ENCODE measurements at regions not wholly inside any gene's neighbourhood (a gene's known extent, or its start where the extent isn't known, plus 50 kb on each side); places are given as distances from the start of the nearest gene placed in this dataset.
"Not testable (repeated sequence)": the region's sequence is repeated elsewhere in the genome, so short reads cannot be mapped to it uniquely, and the experiment has no call there.

DNA sequence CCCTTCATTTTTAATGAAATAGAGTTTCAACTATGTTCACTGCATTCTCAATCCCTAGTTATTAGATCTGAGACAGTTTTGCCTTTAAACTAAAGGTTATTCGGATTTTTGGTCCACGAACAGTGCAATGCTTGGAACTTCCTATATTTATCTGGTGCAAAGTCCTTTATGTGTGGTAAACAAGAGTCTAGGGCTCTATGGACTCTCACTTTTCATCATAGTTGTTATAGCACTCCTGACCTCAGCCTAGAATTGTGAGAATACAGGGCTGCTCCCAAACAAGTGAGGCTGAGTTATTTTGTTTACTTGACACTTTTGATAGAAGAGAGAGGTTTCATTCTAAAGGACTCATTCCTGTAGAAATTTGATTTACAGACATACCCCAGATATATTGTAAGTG lies 692.1 kb downstream of the TTLL7 start:
- CTCF ChIA-PET, POLR2A ChIA-PET: not testable (repeated sequence)

GRCh38 chr1:83295594-83295993 lies 703.3 kb downstream of the TTLL7 start:
- CTCF ChIA-PET, POLR2A ChIA-PET: not testable (repeated sequence)

GRCh38 chr1:83287391-83287790 lies 711.5 kb downstream of the TTLL7 start:
- POLR2A ChIA-PET, CTCF ChIA-PET: not testable (repeated sequence)

- POLR2A ChIA-PET, CTCF ChIA-PET: not testable (repeated sequence)
Observed at GRCh38 chr1:83274656-83275055, 724.3 kb downstream of the TTLL7 start.

GRCh38 chr1:83272484-83272883 lies 726.4 kb downstream of the TTLL7 start:
- POLR2A ChIA-PET, CTCF ChIA-PET: not testable (repeated sequence)

DNA sequence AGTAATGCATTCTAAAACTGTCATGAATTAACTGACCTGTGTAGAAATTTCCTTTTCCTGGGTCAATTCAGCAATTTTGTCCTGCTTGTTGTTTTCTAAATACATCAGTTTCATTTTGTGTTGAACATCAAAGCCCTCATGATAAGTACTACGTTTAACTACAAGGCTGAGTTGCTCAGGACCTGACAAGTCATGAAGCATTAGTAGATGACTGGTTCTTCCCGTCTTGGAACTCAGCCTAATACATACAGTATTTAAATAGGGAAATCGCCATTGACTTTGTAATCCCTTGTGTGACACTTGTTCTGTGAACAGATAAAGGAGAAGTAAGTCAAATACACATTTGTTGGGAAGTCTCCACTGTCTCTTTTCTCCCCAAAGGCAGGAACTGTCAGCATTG lies 727.1 kb downstream of the TTLL7 start:
- CTCF ChIA-PET, POLR2A ChIA-PET: not testable (repeated sequence)

DNA sequence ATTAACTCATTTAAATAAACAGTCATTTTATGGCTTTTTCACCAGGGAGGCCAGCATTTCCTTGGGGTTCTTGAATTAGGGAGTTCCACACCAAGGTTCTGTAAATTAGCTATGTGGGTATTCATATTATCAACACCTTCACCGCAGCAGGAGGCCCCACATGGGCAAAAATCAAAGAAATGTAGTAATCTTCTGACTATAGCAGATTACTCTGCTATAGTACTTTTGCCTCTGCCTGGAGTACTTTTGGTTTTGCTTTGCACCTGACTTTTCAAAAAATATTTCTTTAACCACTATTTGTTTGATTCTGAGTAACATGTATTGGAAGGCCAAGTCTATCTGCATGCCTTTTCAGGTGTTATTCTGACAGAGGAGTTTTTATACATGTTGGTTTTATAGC lies 728.1 kb downstream of the TTLL7 start:
- CTCF ChIA-PET, POLR2A ChIA-PET: not testable (repeated sequence)

DNA sequence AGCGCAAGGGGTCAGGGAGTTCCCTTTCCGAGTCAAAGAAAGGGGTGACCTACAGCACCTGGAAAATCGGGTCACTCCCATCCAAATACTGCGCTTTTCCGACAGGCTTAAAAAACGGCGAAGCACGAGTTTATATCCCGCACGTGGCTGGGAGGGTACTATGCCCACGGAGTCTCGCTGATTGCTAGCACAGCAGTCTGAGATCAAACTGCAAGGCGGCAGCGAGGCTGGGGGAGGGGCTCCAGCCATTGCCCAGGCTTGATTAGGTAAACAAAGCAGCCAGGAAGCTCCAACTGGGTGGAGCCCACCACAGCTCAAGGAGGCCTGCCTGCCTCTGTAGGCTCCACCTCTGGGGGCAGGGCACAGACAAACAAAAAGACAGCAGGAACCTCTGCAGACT lies 735.1 kb downstream of the TTLL7 start:
- CTCF ChIA-PET, POLR2A ChIA-PET: not testable (repeated sequence)

DNA sequence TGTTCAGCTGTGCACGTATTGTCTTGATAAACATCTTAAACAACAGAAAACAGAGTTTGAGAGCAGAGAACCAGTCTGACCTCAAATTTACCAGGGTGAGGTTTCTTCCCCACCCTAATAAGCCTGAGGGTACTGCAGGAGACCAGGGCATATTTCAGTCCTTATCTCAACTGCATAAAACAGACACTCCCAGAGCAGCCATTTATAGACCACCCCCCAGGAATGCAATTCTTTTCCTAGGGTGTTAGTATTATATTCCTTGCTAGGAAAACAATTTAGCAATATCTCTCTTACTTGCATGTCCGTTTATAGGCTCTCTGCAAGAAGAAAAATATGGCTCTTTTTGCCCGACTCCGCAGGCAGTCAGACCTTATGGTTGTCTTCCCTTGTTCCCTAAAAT lies 747.2 kb downstream of the TTLL7 start:
- POLR2A ChIA-PET, CTCF ChIA-PET: not testable (repeated sequence)

DNA sequence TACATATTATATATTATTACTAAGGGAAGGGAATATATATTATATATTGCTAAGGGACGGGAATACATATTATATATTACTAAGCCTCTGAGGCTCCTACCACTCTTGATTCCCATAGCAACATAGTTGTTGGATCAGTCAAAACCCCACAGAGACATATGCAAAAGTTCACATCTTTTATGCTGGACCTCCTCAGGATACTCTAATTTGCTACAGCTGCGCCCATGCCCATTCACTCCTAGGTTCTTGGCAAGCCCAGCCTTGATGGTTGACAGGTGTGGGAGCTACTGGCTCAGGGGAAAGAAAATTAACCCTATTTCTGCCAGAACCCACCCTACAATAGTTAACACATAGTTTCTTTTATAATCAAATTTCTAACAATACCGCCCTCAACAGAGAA lies 752.2 kb downstream of the TTLL7 start:
- POLR2A ChIA-PET, CTCF ChIA-PET: not testable (repeated sequence)

DNA sequence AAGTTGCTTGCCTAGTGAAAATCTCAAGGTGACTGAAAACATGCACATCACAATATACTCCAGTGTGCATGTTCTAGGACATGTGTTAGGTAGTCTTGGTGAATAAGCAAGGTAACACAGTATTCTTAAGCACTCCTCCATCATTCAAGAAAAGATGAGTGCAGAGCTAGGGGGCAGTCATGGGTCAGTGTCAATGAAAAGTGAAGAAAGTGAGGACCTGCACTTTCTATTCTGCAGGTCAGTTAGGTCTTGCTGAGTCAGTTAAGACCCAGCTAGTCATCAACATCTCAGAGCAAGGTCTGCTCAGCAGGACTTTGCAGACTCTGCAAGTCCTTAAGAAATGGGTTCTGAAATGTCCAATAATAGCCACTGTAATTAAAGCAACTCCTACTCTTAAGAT lies 754.1 kb downstream of the TTLL7 start:
- POLR2A ChIA-PET, CTCF ChIA-PET: not testable (repeated sequence)

DNA sequence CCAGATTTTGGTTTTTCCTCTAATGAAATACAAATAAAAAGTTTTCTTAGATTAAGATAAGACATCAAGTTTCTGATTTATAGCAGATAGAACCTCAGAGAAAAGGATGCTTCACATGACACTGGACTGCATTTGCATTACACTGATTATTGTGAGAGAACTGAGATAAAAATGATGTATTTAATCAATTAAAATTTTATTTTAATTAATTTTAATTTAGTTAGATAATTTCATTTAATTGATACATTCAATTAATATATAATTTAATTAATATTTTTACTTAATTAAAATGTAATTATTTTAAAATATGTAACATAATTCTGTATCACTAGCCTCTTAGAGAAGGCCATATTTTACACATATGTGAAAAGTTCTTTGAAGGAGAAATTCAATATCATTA lies 759.4 kb downstream of the TTLL7 start:
- CTCF ChIA-PET, POLR2A ChIA-PET: not testable (repeated sequence)

DNA sequence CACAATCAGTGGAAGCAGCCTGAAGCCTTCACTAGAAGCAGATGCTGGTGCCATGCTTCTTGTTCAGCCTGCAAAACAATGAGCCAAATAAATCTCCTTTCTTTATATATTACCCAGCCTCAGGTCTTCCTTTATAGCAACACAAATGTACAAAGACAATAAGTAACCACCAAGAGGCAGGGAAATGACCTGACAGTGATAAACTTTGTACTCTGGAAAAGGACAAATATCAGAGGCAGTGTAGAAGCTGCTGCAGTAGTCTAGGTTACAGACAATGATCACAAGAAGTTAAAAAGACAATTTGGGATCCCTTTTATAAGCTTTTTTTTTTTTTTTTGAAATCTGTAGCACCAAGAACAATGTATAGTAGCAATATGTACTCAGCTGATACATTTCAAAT lies 760.3 kb downstream of the TTLL7 start:
- POLR2A ChIA-PET = not testable (repeated sequence)

GRCh38 chr1:83219788-83220187 lies 779.1 kb downstream of the TTLL7 start:
- CTCF ChIA-PET, POLR2A ChIA-PET: not testable (repeated sequence)

More for the DNA sequence above, 760.3 kb downstream of the TTLL7 start:
- CTCF ChIA-PET = not testable (repeated sequence)

DNA sequence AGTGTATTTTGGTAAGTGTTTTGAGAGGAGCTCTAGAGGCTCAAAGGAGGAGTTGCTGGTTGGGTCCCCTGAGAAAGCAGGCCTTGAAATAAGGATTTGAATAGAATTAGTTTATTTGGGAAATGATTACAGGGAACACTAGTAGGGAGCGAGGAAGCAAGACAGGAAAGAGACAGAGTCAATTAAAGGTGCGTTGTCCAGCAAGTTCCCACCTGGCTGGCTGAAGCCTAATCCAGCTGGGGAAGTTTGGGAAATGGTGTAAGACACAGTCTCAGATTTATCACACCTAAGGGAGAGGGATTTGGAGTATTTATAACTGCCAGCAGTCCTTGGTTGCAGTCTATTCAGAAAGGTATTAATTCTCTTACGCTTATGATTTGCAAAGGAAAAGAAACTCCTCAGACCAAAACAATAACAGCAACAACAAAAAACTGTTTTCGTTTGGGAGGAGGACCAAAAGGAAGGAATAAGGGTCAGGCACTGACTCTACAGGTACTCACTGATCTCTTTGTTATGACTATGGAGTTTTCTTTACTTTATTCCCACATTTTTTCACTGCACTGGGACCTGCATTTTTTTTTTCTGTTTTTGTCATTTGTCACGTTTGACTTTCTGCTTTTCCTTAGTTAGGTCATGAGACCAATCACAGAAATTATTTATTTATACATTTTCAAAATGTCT lies 780.8 kb downstream of the TTLL7 start:
- POLR2A ChIA-PET, CTCF ChIA-PET: not testable (repeated sequence)

DNA sequence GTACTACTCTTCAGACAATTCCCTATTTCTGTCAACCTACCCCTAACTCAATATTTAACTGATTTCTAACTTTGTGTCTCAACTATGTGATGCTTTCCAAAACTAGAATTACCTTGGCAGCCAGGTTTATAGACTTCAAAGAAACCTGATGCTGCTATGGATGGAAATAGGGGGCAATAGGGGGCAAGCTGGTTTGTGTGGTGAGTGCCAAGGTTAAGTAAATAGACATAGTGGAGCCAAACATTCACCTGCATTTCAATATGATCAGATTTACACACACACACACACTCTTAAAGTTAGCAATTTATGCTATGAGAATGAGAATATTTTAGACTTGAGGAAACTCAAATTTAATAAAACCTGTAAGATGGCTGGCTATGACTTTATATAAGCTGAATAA lies 784.6 kb downstream of the TTLL7 start:
- POLR2A ChIA-PET, CTCF ChIA-PET: not testable (repeated sequence)

DNA sequence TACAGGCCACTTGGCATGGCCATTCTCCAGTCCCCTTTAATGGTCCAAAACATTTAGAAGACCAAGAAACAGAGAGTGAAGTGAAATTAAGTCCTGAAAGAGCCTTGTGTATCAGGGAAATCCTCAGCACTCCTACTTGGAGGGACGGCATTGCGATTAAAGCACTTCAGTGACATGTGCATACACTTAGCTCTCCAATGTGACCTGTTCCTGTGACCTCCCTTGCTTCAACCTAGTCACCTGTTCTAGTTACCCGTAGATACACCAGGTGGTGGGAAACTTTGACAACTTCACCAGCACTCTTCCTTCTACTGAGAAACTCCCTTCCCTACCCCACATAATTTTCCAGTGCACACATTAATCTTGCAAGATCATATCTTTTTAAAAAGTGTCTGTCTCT lies 785.3 kb downstream of the TTLL7 start:
- POLR2A ChIA-PET, CTCF ChIA-PET: not testable (repeated sequence)

- CTCF ChIA-PET, POLR2A ChIA-PET: not testable (repeated sequence)
Observed at GRCh38 chr1:83212033-83212432, 786.9 kb downstream of the TTLL7 start.

DNA sequence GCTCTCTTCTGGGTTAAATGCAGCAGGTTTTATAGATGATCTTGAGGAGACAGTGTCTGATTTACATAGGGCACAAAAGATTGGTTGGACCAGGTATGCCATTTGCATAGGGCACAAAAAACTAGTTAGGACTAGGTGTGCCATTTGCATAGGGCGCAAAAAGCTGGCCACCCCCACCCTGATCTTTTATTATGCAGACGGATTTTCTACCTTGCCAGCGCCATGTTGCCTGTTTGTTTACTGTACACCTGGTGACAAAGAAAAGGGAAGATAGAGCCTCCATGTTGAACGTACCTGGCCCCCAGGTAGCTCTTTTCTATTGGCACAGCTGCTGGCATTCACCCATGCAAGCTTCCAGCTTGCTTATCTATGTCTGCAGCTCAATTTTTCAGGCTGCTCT lies 790.4 kb downstream of the TTLL7 start:
- CTCF ChIA-PET, POLR2A ChIA-PET: not testable (repeated sequence)

GRCh38 chr1:83194610-83195009 lies 804.3 kb downstream of the TTLL7 start:
- CTCF ChIA-PET, POLR2A ChIA-PET: not testable (repeated sequence)

DNA sequence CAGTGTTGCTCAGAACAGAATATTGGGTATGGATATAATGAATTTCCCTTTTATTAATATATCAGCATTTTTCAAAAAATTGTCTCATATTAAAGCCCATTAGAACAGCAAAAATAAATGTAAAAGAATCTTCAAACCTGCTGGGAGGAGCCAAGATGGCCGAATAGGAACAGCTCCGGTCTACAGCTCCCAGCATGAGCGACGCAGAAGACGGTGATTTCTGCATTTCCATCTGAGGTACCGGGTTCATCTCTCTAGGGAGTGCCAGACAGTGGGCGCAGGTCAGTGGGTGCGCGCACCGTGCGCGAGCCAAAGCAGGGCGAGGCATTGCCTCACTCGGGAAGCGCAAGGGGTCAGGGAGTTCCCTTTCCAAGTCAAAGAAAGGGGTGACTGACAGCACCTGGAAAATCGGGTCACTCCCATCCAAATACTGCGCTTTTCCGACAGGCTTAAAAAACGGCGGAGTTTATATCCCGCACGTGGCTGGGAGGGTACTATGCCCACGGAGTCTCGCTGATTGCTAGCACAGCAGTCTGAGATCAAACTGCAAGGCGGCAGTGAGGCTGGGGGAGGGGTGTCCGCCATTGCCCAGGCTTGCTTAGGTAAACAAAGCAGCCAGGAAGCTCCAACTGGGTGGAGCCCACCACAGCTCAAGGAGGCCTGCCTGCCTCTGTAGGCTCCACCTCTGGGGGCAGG lies 816.8 kb downstream of the TTLL7 start:
- CTCF ChIA-PET, POLR2A ChIA-PET: not testable (repeated sequence)

DNA sequence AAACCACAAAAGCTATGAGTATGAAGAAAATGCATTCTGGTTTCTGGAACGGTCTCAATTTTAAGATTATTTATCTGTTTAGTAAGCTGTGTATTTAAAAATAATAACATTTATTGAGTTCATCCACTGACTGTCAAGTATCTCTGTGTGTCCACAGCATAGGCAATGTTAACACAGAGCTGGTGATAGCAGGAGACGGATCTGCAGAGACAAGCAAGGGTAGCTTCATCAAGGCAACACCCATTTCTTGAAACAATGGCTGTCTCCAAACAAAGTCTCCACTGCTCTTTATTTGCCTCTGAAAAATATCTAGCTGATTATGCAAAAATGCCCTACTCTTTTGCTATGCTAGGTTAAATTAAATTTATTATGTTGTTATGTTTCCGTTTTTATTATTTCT lies 818.3 kb downstream of the TTLL7 start:
- CTCF ChIA-PET, POLR2A ChIA-PET: not testable (repeated sequence)
